Neural crest cell (in vitro differentiated cells): ENCODE measurements at regions not wholly inside any gene's neighbourhood (a gene's known extent, or its start where the extent isn't known, plus 50 kb on each side); places are given as distances from the start of the nearest gene placed in this dataset.

Source experiments
- DNase-seq: peaks from one replicate; pipeline ENCODE4 v3.0.0; 2021; ENCODE audit warnings: low read depth, mixed read lengths, low spot score
- H3K27ac Mint-ChIP-seq: one replicate; pipeline ENCODE4 v1.8.0; 2021; ENCODE audit warnings: mild to moderate bottlenecking, mixed read lengths; ENCODE audit not compliant: unreplicated experiment
- H3K27me3 Mint-ChIP-seq: 2 replicates; pipeline ENCODE4 v1.8.0; 2021; ENCODE audit warnings: low read depth, mild to moderate bottlenecking, mixed read lengths
- H3K36me3 Mint-ChIP-seq: 2 replicates; pipeline ENCODE4 v1.8.0; 2021; ENCODE audit warnings: low read depth, mild to moderate bottlenecking, mixed read lengths
- H3K4me1 Mint-ChIP-seq: 2 replicates; pipeline ENCODE4 v1.8.0; 2021; ENCODE audit warnings: mixed read lengths
- H3K4me3 Mint-ChIP-seq: one replicate; pipeline ENCODE4 v1.8.0; 2021; ENCODE audit warnings: mild to moderate bottlenecking, mixed read lengths
- H3K9me3 Mint-ChIP-seq: 2 replicates; pipeline ENCODE4 v1.8.0; 2021; ENCODE audit warnings: mixed read lengths
- CTCF ChIP-seq: fragments of 200-600 bp; sonication (generic); conservative IDR thresholded peaks from 2 replicates; pipeline ENCODE4 v1.5.0; 2021; ENCODE audit warnings: antibody characterized with exemption, mild to moderate bottlenecking

GRCh38 chr18:29494371-29494770, 1317.4 kb upstream of the CDH2 start:
- no peaks in the 10 kb centered on the region for H3K27me3 Mint-ChIP-seq
- H3K36me3 Mint-ChIP-seq = no peaks in the 10 kb centered on the region
- H3K4me3 Mint-ChIP-seq = no peak overlapping the region
- DNase-seq = no peak
- no peak overlapping the region for H3K27ac Mint-ChIP-seq
- no peak for TF ChIP-seq CTCF
- H3K4me1 Mint-ChIP-seq = no peaks in the 10 kb centered on the region
- H3K9me3 Mint-ChIP-seq = no peaks in the 10 kb centered on the region

- no peaks in the 10 kb centered on the region for H3K36me3 Mint-ChIP-seq
- no peak overlapping the region for H3K4me3 Mint-ChIP-seq
- DNase-seq = no peak
- H3K27me3 Mint-ChIP-seq = no peaks in the 10 kb centered on the region
- H3K9me3 Mint-ChIP-seq = no peaks in the 10 kb centered on the region
- TF ChIP-seq CTCF = no peak
- no peaks in the 10 kb centered on the region for H3K4me1 Mint-ChIP-seq
- no peak overlapping the region for H3K27ac Mint-ChIP-seq
These were observed 1315.0 kb upstream of the CDH2 start for GRCh38 chr18:29491907-29492306.

DNA sequence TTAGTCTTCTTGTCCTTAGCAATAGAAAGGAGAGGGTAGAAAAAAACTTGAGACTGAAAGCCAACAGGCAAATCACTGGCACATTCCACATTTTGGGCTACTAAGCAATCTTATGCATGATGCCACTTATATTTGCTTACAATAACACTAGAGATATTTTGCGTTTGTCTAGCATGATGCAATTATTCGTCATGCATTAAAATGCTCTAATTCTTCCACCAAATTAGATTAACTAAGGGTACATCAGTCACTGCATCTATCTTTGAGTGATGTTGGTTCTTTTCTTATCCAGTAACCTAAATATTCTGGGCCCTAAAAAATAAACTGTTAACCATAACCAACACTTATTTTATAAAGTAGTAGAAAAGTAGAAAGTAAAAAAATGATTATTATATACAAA, 1311.7 kb upstream of the CDH2 start:
- no peak for DNase-seq
- H3K27ac Mint-ChIP-seq = no peak overlapping the region
- H3K27me3 Mint-ChIP-seq = no peaks in the 10 kb centered on the region
- no peaks in the 10 kb centered on the region for H3K4me1 Mint-ChIP-seq
- no peaks in the 10 kb centered on the region for H3K36me3 Mint-ChIP-seq
- H3K4me3 Mint-ChIP-seq = no peak overlapping the region
- H3K9me3 Mint-ChIP-seq = no peaks in the 10 kb centered on the region
- TF ChIP-seq CTCF = no peak

DNA sequence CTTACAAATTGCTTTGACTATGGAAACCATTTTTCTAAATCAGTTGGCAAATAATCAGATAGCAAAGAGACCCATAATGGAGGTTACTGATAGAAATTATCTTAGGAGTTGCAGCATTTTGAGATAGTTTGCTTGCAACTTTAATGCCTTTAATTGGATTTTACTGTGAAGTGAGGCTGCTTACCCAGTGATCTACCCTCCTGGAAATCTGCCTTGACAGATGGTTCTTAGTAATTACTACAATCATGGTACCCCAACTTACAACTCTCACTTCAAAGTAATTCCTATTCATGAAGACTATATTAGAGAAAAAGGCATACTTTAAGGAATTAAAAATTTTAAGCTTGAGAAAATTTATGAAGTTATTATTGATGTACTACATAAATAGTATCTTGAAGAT, 1288.6 kb upstream of the CDH2 start:
- Mint-ChIP-seq H3K4me1 (no peaks in the 10 kb centered on the region), H3K27me3 (no peaks in the 10 kb centered on the region), H3K36me3 (no peaks in the 10 kb centered on the region), H3K4me3 (no peak overlapping the region), H3K27ac (no peak overlapping the region), H3K9me3 (no peaks in the 10 kb centered on the region)
- no peak for DNase-seq
- no peak for TF ChIP-seq CTCF

DNA sequence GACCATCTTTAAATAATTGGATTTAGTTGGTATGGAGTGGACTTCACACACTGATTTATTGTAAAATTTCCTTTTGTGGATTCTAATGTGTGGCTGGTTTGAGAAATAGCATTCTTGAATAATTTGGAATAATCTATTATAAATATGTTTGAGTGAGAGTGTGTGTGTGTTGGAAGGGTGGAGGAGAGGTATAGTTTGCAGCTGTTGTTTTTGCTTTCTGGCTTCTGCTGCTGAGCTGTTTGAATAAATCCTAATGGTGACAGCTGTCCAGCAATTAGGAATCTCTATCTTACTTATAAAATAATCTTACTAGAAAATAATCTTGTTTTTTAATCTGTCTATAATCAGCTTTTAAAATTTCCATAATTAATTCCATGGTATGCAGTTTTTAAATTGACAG, 1283.0 kb upstream of the CDH2 start:
- Mint-ChIP-seq H3K4me1 (no peaks in the 10 kb centered on the region), H3K9me3 (no peaks in the 10 kb centered on the region), H3K27me3 (no peaks in the 10 kb centered on the region), H3K36me3 (no peaks in the 10 kb centered on the region), H3K4me3 (no peak overlapping the region), H3K27ac (no peak overlapping the region)
- TF ChIP-seq CTCF = no peak
- DNase-seq = no peak

- no peak overlapping the region for H3K27ac Mint-ChIP-seq
- DNase-seq = no peak
- no peaks in the 10 kb centered on the region for H3K4me1 Mint-ChIP-seq
- H3K27me3 Mint-ChIP-seq = no peaks in the 10 kb centered on the region
- no peaks in the 10 kb centered on the region for H3K36me3 Mint-ChIP-seq
- peaks cover under 1% of the 10 kb centered on the region for H3K9me3 Mint-ChIP-seq
- H3K4me3 Mint-ChIP-seq = no peak overlapping the region
- TF ChIP-seq CTCF = no peak
These were observed 1280.5 kb upstream of the CDH2 start for GRCh38 chr18:29457316-29457889.
